ENCODE measurements at regions not wholly inside any gene's neighbourhood (a gene's known extent, or its start where the extent isn't known, plus 50 kb on each side); places are given as distances from the start of the nearest gene placed in this dataset.

DNA sequence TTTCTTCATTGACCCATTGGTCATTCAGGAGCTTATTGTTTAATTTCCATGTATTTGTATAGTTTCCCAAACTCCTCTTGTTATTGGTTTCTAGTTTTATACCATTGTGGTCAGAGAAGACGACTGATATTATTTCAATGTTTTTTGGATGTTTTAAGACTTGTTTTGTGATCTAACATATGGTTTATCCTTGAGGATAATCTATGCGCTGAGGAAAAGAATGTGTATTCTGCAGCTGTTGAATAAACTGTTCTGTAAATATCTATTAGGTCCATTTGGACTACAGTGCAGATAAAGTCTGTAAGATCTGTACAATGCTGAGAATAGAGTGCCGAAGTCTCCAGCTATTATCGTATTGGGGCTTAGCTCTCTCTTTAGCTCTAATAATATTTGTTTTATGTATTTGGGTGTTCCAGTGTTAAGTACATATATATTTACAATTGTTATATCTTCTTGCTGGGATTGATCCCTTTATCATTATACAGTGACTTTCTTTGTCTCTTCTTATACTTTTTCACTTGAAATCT, 223.3 kb upstream of the ZNF217 start:
- DNase-seq (ENCODE audit: extremely low read depth, low read depth) = no peak
- TF ChIP-seq, protein P1, sequence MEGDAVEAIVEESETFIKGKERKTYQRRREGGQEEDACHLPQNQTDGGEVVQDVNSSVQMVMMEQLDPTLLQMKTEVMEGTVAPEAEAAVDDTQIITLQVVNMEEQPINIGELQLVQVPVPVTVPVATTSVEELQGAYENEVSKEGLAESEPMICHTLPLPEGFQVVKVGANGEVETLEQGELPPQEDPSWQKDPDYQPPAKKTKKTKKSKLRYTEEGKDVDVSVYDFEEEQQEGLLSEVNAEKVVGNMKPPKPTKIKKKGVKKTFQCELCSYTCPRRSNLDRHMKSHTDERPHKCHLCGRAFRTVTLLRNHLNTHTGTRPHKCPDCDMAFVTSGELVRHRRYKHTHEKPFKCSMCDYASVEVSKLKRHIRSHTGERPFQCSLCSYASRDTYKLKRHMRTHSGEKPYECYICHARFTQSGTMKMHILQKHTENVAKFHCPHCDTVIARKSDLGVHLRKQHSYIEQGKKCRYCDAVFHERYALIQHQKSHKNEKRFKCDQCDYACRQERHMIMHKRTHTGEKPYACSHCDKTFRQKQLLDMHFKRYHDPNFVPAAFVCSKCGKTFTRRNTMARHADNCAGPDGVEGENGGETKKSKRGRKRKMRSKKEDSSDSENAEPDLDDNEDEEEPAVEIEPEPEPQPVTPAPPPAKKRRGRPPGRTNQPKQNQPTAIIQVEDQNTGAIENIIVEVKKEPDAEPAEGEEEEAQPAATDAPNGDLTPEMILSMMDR (IDR thresholded peaks at IDR 0.05; ENCODE audit: low read depth, low read length) = no peak

DNA sequence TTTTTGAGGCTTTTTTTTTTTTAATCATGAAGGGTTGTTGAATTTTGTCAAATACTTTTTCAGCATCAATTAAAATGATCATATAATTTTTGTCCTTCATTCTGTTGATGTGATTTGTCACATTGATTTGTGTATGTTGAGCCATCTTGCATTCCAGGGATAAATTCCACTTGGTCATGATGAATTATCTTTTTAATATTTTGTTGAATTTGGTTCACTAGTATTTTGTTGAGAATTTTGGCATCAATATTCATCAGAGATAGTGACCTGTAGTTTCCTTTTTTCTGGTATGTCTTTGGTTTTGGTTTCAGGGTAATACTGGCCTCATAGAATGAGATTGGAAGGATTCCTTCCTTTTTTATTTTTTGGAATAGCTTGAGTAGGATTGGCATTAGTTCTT, 221.9 kb upstream of the ZNF217 start:
- TF ChIP-seq, protein P1 (IDR thresholded peaks at IDR 0.05; ENCODE audit: low read depth, low read length) = no peak
- DNase-seq (ENCODE audit: extremely low read depth, low read depth) = no peak

DNA sequence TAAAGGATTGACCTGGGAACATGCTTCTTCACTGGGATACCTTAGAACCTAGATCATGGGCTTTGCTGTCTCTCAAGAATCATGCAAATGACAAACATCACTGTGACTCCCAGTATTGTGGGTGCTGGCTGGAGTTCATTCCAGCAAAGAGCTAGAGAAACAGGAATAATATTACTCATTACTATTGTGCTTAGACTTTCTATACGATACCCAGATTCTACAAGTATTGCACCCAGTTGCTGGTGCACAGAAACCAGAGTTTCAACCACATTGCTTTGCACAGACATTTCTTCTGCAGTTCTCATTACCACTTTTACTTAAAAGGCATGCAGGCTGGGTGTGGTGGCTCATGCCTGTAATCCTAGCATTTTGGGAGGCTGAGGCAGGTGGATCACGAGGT, 220.4 kb upstream of the ZNF217 start:
- TF ChIP-seq, protein P1 (IDR thresholded peaks at IDR 0.05; ENCODE audit: low read depth, low read length) = no peak
- no peak for DNase-seq (ENCODE audit: extremely low read depth, low read depth)

DNA sequence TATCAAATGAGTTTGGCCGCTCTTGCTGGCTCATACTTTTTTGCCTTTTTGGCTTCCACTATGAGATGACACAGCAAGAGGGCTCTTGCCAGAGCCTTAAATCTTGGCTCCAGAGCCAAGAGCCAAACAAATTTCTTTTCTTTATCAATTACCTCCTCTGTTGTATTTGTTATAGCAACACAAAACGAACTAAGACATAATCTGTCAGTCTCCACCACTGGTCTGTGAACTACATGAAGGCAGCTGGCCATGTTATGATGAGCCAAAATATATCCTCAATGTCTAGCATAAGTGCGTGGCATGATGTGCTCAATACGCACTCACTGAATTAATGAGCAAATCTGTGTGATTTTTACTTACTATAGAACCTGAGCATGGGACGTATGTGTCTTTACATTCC, 220.0 kb upstream of the ZNF217 start:
- TF ChIP-seq, protein P1 (IDR thresholded peaks at IDR 0.05; ENCODE audit: low read depth, low read length) = no peak
- DNase-seq (ENCODE audit: extremely low read depth, low read depth) = no peak

DNA sequence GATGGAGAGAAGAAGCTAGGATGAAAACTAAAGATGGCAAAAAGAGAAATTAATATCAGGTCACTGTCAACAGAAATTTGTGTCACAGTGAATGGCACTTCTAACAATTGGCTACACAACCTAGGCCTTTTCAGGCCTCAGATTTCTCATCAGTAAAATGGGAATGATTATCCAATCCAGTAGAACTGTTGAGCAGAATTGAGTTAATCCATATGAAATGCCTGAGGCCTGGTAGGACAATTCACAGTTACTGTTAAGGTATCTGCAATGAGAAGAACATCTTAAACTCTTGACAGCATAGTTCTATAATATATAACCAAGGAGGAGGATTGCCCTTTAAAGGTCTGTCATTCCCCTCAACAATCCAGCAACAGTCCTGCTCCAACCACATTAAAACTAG, 217.9 kb upstream of the ZNF217 start:
- TF ChIP-seq, protein P1 (IDR thresholded peaks at IDR 0.05; ENCODE audit: low read depth, low read length) = no peak
- DNase-seq (ENCODE audit: extremely low read depth, low read depth) = no peak

DNA sequence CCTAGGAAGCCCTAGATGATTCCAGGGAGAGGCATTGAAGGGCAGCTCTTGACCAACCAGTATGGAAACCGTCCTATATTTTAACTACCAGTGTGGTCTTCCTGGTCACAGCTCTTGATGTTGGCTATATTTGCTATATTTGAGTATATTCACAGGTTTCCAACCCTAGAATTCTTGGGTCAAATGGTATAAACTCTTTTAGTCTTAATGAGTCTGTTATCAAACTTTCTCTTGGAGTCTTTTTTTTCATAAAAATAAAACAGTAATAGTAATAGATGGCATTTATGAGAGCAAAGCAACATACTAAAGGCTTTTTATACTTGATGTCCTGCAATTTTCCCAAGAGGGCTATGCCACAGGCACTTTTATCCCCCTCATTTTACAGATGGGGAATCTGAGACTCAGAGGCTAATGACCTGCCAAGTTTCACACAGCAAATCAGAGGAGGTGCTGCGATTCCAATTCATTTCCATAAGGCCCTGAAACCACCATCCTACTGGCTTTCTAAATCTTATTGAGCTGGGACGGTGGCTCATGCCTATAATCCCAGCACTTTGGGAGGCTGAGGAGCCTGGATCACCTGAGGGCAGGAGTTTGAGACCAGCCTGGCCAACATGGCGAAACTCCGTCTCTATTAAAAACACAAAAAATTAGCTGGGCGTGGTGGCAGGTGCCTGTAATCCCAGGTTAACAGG, 217.2 kb upstream of the ZNF217 start:
- DNase-seq (ENCODE audit: extremely low read depth, low read depth) = no peak
- TF ChIP-seq, protein P1 (IDR thresholded peaks at IDR 0.05; ENCODE audit: low read depth, low read length) = no peak

DNA sequence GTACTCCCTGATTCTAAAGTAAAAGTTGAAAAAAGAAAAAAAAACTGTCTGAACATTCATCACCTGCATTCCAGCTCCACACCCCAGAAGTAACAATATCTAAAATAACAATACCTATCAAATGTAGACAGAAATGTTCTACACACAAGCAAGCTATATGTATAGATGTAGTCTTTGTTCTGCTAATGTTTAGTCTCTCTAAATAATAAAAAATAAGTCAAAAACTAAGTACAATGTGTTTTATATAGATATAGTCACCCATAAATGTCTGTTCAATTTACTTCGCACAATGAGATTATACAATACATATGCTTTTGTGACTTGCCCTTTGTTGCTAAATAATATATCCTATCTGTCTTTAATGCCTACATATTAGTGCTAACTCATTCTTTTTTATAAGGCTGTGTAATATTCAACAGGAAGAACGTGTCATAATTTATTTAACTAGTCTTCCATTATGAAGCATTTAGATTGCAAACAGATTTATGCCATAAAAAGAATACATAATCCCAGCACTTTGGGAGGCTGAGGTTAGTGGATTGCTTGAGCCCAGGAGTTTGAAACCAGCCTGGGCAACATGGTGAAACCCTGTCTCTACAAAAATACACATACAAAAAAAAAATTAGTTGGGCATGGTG, 216.2 kb upstream of the ZNF217 start:
- DNase-seq (ENCODE audit: extremely low read depth, low read depth) = no peak
- TF ChIP-seq, protein P1 (IDR thresholded peaks at IDR 0.05; ENCODE audit: low read depth, low read length) = no peak
